Colonic mucosa (tissue), 4 donors: ENCODE measurements at regions not wholly inside any gene's neighbourhood (a gene's known extent, or its start where the extent isn't known, plus 50 kb on each side); places are given as distances from the start of the nearest gene placed in this dataset.
"Not testable (repeated sequence)": the region's sequence is repeated elsewhere in the genome, so short reads cannot be mapped to it uniquely, and the experiment has no call there.

Experiments
- DNase-seq: peaks from one replicate; pipeline ENCODE4 v3.0.0-alpha.2; 2020
- H3K27ac ChIP-seq: fragments of 200-600 bp; one replicate; pipeline ENCODE4 v1.8.0; 2021
- H3K27me3 ChIP-seq: fragments of 200-600 bp; one replicate; pipeline ENCODE4 v1.8.0; 2021
- H3K36me3 ChIP-seq: fragments of 200-600 bp; one replicate; pipeline ENCODE4 v1.8.0; 2021
- H3K4me1 ChIP-seq: fragments of 200-600 bp; one replicate; pipeline ENCODE4 v1.8.0; 2021; ENCODE audit warnings: mild to moderate bottlenecking
- H3K4me3 ChIP-seq: fragments of 200-600 bp; one replicate; pipeline ENCODE4 v1.8.0; 2021
- H3K9ac ChIP-seq, 2 donors: one replicate each; pipeline ENCODE4 v1.7.0; 2013; ENCODE audit warnings: control low read depth in 2 of 2, low read depth in 2 of 2, low read length in 2 of 2
- H3K9me3 ChIP-seq: fragments of 200-600 bp; one replicate; pipeline ENCODE4 v1.8.0; 2021
- CTCF ChIP-seq: fragments of 200-600 bp; IDR thresholded peaks from one replicate; pipeline ENCODE4 v1.8.0; 2022; ENCODE audit warnings: antibody characterized with exemption, mild to moderate bottlenecking
- intact Hi-C: fragments of 100-400 bp; cut with DNase I; formaldehyde crosslinking; loops from one replicate; pipeline ENCODE4 v1.14.1; 2022
- donor health status: healthy.
- donor health status: DM: no; HTN: no; CAD: no.
- donor health status: DM: no; HTN: no; CAD: no.

- intact Hi-C loops = loop anchor here (10.0 kb wide), 1 partner anchor 97 kb away; no protein-coding TSS in a partner anchor
- H3K36me3 ChIP-seq = no peaks in the 10 kb centered on the region
- TF ChIP-seq CTCF = no peak
- H3K4me1 ChIP-seq = no peaks in the 10 kb centered on the region
- no peaks in the 10 kb centered on the region for H3K27me3 ChIP-seq
- DNase-seq = no peak
- no peak overlapping the region for H3K9ac ChIP-seq
- no peak overlapping the region for H3K27ac ChIP-seq
- no peak overlapping the region for H3K4me3 ChIP-seq
- no peaks in the 10 kb centered on the region for H3K9me3 ChIP-seq
Observed at GRCh38 chr9:71607461-71607881, 160.8 kb downstream of the CEMIP2 start.

GRCh38 chr9:71604197-71605063 is 163.9 kb downstream of the CEMIP2 start:
- no peaks in the 10 kb centered on the region for H3K4me1 ChIP-seq
- H3K27me3 ChIP-seq = no peaks in the 10 kb centered on the region
- no peak overlapping the region for H3K27ac ChIP-seq
- DNase-seq = peak; percentile 85
- H3K4me3 ChIP-seq = no peak overlapping the region
- H3K9ac ChIP-seq = no peak overlapping the region
- no peaks in the 10 kb centered on the region for H3K36me3 ChIP-seq
- TF ChIP-seq CTCF = peak; percentile 74
- intact Hi-C loops = loop anchor here (10.0 kb wide), 1 partner anchor 100 kb away; no protein-coding TSS in a partner anchor
- H3K9me3 ChIP-seq = no peaks in the 10 kb centered on the region

GRCh38 chr9:71602652-71603051 is 165.7 kb downstream of the CEMIP2 start:
- Histone ChIP-seq H3K27me3 (no peaks in the 10 kb centered on the region), H3K9ac (no peak overlapping the region), H3K4me1 (no peaks in the 10 kb centered on the region), H3K27ac (no peak overlapping the region), H3K4me3 (no peak overlapping the region), H3K36me3 (no peaks in the 10 kb centered on the region), H3K9me3 (no peaks in the 10 kb centered on the region)
- intact Hi-C loops = loop anchor here (2.0 to 10.0 kb wide), 2 partner anchors 102 to 166 kb away; partner anchors contain the start of gene CEMIP2
- DNase-seq = no peak
- TF ChIP-seq CTCF = no peak

GRCh38 chr9:71595762-71596161 is 172.6 kb downstream of the CEMIP2 start:
- not testable (repeated sequence) for H3K36me3 ChIP-seq, H3K9me3 ChIP-seq, DNase-seq, H3K4me3 ChIP-seq, H3K4me1 ChIP-seq, H3K9ac ChIP-seq, H3K27me3 ChIP-seq, H3K27ac ChIP-seq
- intact Hi-C loops = loop anchor here (10.0 kb wide), 1 partner anchor 311 kb away; no protein-coding TSS in a partner anchor

- Histone ChIP-seq H3K27me3 (no peaks in the 10 kb centered on the region), H3K27ac (no peak overlapping the region), H3K36me3 (no peaks in the 10 kb centered on the region), H3K4me1 (no peaks in the 10 kb centered on the region), H3K4me3 (no peak overlapping the region), H3K9ac (no peak overlapping the region), H3K9me3 (no peaks in the 10 kb centered on the region)
- intact Hi-C loops = loop anchor here (10.0 kb wide), 1 partner anchor 310 kb away; no protein-coding TSS in a partner anchor
- no peak for TF ChIP-seq CTCF
- DNase-seq = no peak
Observed at GRCh38 chr9:71594541-71594940, 173.8 kb downstream of the CEMIP2 start.

- no peaks in the 10 kb centered on the region for H3K27me3 ChIP-seq
- no peak for DNase-seq
- no peak overlapping the region for H3K4me3 ChIP-seq
- H3K9me3 ChIP-seq = no peaks in the 10 kb centered on the region
- H3K36me3 ChIP-seq = no peaks in the 10 kb centered on the region
- intact Hi-C loops = loop anchor here (10.0 kb wide), 1 partner anchor 308 kb away; no protein-coding TSS in a partner anchor
- H3K27ac ChIP-seq = no peak overlapping the region
- H3K4me1 ChIP-seq = no peaks in the 10 kb centered on the region
- H3K9ac ChIP-seq = no peak overlapping the region
- TF ChIP-seq CTCF = no peak
Observed at GRCh38 chr9:71592400-71592799, 175.9 kb downstream of the CEMIP2 start.
